Nucleus accumbens (tissue), 56 donors: ENCODE measurements at regions not wholly inside any gene's neighbourhood (a gene's known extent, or its start where the extent isn't known, plus 50 kb on each side); places are given as distances from the start of the nearest gene placed in this dataset.

Experiments used
- DNase-seq, 56 donors: peaks; one replicate each; lab custom pipeline; 2025; lab: John Stamatoyannopoulos, UW

- DNase-seq, result no peak
Observed at GRCh38 chr3:18837137-18837755, 311.1 kb upstream of the KCNH8 start.

GRCh38 chr3:18835021-18835420 lies 313.3 kb upstream of the KCNH8 start:
- no peak for DNase-seq

GRCh38 chr3:18830087-18830486 lies 318.2 kb upstream of the KCNH8 start:
- no peak for DNase-seq

GRCh38 chr3:18828637-18829036 lies 319.7 kb upstream of the KCNH8 start:
- DNase-seq, result no peak

- DNase-seq, result no peak
Observed at GRCh38 chr3:18827664-18828063, 320.6 kb upstream of the KCNH8 start.

- DNase-seq, result no peak
Observed at GRCh38 chr3:18825665-18826064, 322.6 kb upstream of the KCNH8 start.

GRCh38 chr3:18813300-18813699 lies 335.0 kb upstream of the KCNH8 start:
- DNase-seq, result no peak

GRCh38 chr3:18812316-18812715 lies 336.0 kb upstream of the KCNH8 start:
- no peak for DNase-seq

GRCh38 chr3:18810306-18810661 lies 338.0 kb upstream of the KCNH8 start:
- no peak for DNase-seq

GRCh38 chr3:18809640-18810305 lies 338.5 kb upstream of the KCNH8 start:
- DNase-seq, result no peak

GRCh38 chr3:18808429-18808828 lies 339.9 kb upstream of the KCNH8 start:
- no peak for DNase-seq

- DNase-seq, result no peak
Observed at GRCh38 chr3:18807593-18807992, 340.7 kb upstream of the KCNH8 start.

GRCh38 chr3:18806633-18807032 lies 341.7 kb upstream of the KCNH8 start:
- no peak for DNase-seq

- DNase-seq, result no peak
Observed at GRCh38 chr3:18797378-18797777, 350.9 kb upstream of the KCNH8 start.

- DNase-seq, result no peak
Observed at GRCh38 chr3:18795078-18795477, 353.2 kb upstream of the KCNH8 start.

GRCh38 chr3:18791752-18792151 lies 356.6 kb upstream of the KCNH8 start:
- DNase-seq, result no peak

- DNase-seq, result no peak
Observed at GRCh38 chr3:18791182-18791581, 357.1 kb upstream of the KCNH8 start.

- DNase-seq, result no peak
Observed at GRCh38 chr3:18790384-18790783, 357.9 kb upstream of the KCNH8 start.

GRCh38 chr3:18789734-18790133 lies 358.6 kb upstream of the KCNH8 start:
- DNase-seq, result no peak

GRCh38 chr3:18787441-18787840 lies 360.9 kb upstream of the KCNH8 start:
- no peak for DNase-seq

- DNase-seq, result no peak
Observed at GRCh38 chr3:18786650-18787323, 361.5 kb upstream of the KCNH8 start.

GRCh38 chr3:18782191-18782590 lies 357.1 kb upstream of the SATB1 start:
- DNase-seq, result no peak
